GM12891 (cell line): ENCODE measurements at regions not wholly inside any gene's neighbourhood (a gene's known extent, or its start where the extent isn't known, plus 50 kb on each side); places are given as distances from the start of the nearest gene placed in this dataset.

Source experiments
- POLR2A ChIP-seq: IDR thresholded peaks from 2 replicates; pipeline ENCODE4 v1.6.1; 2011; ENCODE audit warnings: low read depth, low read length, control low read depth
- POLR2AphosphoS5 ChIP-seq: IDR thresholded peaks from 2 replicates; pipeline ENCODE4 v1.6.1; 2011; ENCODE audit warnings: low read depth, low read length, control low read depth
- SPI1 ChIP-seq: IDR thresholded peaks from 2 replicates; pipeline ENCODE4 v1.6.1; 2011; ENCODE audit warnings: low read depth, low read length, control low read depth
- TAF1 ChIP-seq: IDR thresholded peaks from 2 replicates; pipeline ENCODE4 v1.6.1; 2011; ENCODE audit warnings: low read depth, low read length, control low read depth

- TF ChIP-seq TAF1 (no peak), POLR2A (no peak), POLR2AphosphoS5 (no peak), SPI1 (no peak)
Observed at GRCh38 chr7:116347151-116347832, 137.0 kb downstream of the TES start.
